Activated CD8-positive, alpha-beta memory T cell treated with anti-CD3 and anti-CD28 coated beads for 1 hour (primary cell): ENCODE measurements at regions not wholly inside any gene's neighbourhood (a gene's known extent, or its start where the extent isn't known, plus 50 kb on each side); places are given as distances from the start of the nearest gene placed in this dataset.

Experiments
- DNase-seq, 2 donors: peaks; one replicate each; pipeline ENCODE4 v3.0.0-alpha.2; 2020; ENCODE audit warnings: low read depth in 1 of 2; ENCODE audit errors: extremely low read depth in 1 of 2

GRCh38 chr18:28972333-28972907 is 795.5 kb upstream of the CDH2 start:
- no peak for DNase-seq

DNA sequence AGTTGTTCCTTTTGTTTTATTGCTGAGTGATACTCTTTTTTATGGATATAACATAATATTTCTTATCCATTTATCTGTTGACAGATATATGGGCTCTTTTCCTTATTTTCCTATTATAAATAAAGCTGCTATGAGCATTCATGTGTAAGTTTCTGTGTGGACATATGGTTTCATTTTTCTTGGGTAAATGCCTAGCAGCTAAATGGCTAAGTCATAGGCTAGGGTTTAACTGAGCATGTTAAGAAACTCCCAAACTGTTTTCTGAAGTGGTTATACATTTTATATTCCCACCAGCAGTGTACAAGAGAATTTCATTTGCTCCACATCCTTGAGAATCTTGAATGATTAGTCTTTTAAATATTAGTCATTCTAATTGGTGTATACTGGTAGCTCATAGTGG is 786.6 kb upstream of the CDH2 start:
- no peak for DNase-seq

- DNase-seq, result no peak
These were observed 784.8 kb upstream of the CDH2 start for GRCh38 chr18:28961669-28962228.

- no peak for DNase-seq
These were observed 783.2 kb upstream of the CDH2 start for GRCh38 chr18:28960146-28960545.

DNA sequence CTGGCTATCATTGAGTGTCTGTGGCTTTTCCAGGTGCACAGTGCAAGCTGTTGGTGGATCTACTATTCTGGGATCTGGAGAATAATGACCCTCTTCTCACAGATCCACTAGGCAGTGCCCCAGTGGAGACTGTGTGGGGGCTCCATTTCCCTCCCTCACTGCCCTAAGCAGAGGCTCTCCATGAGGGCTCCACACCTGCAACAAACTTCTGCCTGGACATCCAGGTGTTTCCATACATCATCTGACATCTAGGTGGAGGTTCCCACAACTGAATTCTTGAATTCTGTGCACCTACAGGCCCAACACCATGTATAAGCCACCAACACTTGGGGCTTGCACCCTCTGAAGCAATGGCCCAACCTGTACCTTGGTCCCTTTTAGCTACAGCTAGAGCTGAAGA is 775.4 kb upstream of the CDH2 start:
- DNase-seq, result no peak

DNA sequence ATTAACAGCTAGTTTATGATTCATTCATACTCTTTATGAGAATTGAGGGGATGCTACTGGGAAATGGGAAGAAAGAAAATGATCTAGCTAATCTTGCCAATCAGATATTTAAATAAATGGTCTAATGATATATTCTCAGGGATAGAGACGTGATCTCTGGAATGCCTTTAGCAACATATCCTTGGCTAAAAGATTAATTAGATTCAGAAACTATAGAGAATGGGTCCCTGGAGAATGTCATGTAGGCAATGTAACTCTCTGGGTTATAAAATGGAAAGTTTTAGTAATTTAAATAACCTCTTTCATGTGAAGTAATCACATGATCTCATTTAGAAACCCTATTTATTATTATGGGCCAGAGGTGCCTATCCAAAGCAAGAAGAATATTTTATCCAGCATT is 771.0 kb upstream of the CDH2 start:
- DNase-seq, result no peak

DNA sequence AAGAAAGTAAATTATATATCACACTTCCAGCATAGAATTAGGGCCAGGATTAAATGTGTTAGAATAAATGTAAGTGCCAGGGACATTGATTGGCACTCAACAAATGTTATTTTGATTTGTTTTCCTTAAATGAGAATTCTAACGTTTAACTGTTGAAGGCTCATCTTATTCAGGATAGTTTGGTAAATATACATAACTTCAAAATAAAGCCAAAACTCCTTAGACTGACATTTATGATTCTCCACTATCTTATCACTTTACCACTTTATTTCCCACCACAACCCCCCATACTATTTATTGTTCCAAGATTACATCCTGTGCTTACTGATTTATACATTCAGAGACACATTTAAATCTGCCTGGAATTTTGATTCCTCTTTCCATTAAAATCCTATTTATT is 769.5 kb upstream of the CDH2 start:
- DNase-seq, result no peak

DNA sequence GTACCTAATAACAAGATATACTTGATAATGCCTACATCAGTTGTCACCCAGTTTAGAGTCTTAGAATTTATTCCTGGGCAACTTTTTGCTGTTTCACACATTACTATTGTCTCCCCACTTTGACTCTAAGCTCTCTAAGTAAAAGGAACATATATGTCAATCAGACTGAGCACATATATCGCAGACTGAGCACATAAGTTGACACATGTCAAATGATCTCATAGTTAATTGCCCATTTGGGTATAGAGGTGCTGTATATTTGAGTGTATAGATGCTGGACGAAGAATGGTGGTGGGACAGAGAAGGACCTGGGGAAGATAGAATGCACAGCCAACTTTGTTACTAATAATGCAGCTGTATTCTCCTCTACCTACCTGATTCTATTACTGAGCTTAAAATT is 746.0 kb upstream of the CDH2 start:
- DNase-seq, result no peak

GRCh38 chr18:28916456-28916855 is 739.5 kb upstream of the CDH2 start:
- no peak for DNase-seq

DNA sequence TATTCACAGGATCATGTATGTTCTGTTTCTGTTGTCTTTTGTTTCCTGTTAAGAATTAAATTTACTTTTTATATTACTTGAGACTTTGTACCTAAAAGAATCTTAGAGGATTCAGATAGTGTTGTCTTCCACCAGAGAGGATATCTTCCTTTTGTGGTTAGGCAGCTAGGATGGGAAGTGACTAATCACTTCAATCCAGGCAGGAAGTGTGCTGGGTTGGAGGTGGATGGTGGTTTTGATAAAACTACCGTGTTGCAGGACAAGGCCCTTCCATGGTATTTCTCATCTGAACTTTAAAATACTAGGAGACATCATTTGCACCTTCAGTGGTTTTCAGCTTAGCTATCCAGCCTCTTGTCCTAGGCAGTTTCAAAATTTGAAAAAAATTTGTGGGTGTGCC is 728.6 kb upstream of the CDH2 start:
- DNase-seq, result no peak

GRCh38 chr18:28904789-28905364 is 727.9 kb upstream of the CDH2 start:
- no peak for DNase-seq

DNA sequence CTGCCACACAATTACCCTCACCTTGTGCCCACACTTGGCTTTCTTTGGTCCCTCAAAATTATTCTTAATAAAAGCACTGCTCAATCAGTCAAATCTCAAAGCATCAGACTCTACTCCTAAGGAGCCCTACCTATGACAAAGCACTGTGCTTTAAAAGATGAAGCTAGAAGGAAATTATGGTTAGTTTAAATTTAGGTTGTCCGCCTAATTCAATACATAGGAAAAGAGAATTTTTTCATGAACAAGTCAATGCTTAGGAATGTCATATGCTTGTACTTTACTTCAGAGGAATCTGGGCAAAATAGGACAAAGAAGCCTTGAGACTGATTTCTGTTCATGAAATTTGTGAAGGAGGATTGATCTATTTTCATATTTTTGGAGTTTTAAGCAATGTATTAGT is 726.4 kb upstream of the CDH2 start:
- no peak for DNase-seq

DNA sequence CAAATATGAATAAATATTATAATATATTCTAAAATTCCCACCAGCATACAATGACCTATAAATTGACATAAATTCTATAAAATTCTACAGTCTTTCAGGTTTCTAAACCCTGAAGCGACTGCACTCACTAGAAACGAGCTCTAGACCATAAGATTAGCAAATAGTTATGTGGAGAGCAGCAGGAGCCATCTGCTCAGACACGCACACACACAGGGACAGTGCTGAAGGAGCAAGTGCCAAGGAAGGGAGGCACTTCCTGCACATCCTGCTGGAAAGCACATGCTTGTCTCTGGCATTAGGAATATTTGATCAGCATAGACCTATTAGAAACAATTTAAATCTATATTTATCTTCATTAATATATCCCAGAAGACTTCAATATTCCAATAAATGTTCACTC is 713.9 kb upstream of the CDH2 start:
- DNase-seq, result no peak

DNA sequence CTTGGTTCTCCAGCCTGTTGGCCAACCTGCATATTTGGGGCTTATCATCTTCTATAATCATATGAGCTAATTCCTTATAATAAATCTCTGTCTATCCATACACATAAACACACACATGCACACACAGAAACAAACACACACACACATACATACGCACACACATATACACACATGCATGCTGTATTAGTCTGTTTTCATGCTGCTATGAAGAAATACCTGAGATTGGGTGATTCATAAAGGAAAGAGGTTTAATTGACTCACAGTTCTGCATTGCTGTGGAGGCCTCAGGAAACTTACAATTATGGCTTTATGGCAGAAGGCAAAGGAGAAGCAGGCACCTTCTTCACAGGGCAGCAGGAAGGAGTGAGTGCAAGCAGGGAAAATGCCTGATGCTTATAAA is 707.4 kb upstream of the CDH2 start:
- no peak for DNase-seq

GRCh38 chr18:28880856-28881255 is 703.9 kb upstream of the CDH2 start:
- no peak for DNase-seq

DNA sequence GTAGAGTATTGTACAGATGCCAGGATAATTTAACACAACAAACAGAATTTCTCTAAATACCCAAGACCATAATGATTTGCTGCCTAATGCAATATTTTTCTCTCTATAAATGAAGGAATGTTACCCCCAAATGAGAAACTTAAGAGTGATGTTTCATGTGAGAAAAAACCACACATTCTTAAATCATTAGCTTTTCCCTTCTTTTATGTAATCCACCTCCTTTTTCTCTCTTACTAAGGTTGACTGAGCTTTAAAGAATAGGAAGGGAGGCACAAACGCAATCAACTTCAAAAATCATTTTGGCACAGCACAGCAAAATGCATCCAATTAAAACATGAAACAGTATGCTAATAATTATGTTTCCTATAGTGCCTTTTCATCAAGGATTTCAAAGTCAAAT is 698.1 kb upstream of the CDH2 start:
- DNase-seq, result no peak

GRCh38 chr18:28863396-28863795 is 686.5 kb upstream of the CDH2 start:
- no peak for DNase-seq

DNA sequence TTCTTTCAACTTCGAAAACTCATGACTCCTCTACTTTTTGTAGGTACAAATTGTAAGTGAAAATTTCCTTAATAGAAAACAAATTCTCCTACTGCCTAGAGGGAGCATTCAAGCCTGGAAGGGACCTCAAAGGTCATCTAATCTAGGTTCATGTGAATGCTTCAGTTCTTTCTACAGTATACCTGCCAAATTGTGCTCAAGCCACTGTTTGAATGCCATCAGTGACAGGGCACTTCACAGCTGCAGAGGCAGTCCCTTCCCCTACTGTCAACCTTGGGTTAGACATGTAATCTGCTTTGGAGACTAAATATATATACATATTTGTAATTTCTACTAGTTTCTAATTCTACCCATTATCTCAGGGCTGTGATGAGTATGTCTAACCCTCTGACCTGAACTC is 681.3 kb upstream of the CDH2 start:
- no peak for DNase-seq

- no peak for DNase-seq
These were observed 679.1 kb upstream of the CDH2 start for GRCh38 chr18:28855989-28856388.

- no peak for DNase-seq
These were observed 678.6 kb upstream of the CDH2 start for GRCh38 chr18:28855524-28855923.

GRCh38 chr18:28854964-28855363 is 678.0 kb upstream of the CDH2 start:
- DNase-seq, result no peak

DNA sequence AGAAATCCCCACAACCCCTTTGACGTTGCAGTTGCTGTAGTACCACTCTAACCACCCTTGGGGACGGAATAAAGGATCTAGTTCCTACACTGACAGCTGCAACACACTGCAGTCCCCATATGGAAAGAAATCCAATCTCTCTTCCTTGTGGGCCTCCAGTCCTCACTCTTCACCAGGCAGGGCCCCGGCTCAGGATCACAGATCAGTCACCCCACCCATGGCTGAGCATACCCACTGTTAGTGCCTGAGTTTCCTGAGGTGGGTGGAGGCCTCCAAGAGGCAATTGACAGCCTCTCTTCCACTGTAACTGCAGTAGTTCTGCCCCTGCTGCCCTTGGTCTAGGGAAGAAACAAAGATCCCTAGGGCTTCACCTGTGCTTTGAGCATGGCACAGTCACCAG is 670.0 kb upstream of the CDH2 start:
- DNase-seq, result no peak

DNA sequence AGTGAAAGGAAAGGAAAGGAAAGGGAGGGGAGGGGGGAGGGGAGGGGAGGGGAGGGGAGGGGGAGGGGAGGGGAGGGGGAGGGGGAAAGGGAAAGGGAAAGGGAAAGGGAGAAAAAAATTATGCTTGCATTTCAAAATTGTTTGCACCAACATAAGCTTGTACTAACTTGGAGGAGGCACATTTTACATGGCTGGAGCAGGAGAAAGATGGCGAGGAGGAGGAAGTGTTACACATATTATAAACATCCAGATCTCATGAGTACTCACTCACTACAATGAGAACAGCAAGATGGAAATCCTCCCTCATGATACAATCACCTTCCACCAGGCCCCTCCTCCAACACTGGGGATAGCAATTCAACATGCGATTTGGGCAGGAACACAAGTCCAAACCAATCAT is 660.2 kb upstream of the CDH2 start:
- no peak for DNase-seq
